K562 (cell line): ENCODE measurements at regions not wholly inside any gene's neighbourhood (a gene's known extent, or its start where the extent isn't known, plus 50 kb on each side); places are given as distances from the start of the nearest gene placed in this dataset.

Experiments
- ATAC-seq: fragments of 200-7000 bp; cut with Tn5 transposase; 3 replicates; pipeline ENCODE4 v1.9.1; 2020; ENCODE audit warnings: moderate library complexity
- BruUV-seq: library from RNA; stranded (reverse); fragments of 400-500 nt; replicated peaks from 2 replicates; lab custom pipeline; 2021; lab: Mats Ljungman, UMichigan
- CTCF ChIA-PET: fragments of 300-600 bp; formaldehyde crosslinking; extraction: SDS; loops from one replicate; lab custom pipeline; 2021; ENCODE audit warnings: low intra/inter-chr PET ratio; lab: Yijun Ruan, JAX
- POLR2A ChIA-PET: fragments of 300-600, 350-650 bp; sonication (Branson Sonifier 250); formaldehyde crosslinking; extraction: SDS; loops from one replicate; lab custom pipeline; 2021; ENCODE audit warnings: antibody characterized with exemption, inconsistent platforms; lab: Yijun Ruan, JAX
- DNase-seq, 4 experiments: peaks; one replicate each; pipeline versions ENCODE4 v3.0.0 to v3.0.0-alpha.2; 2011 to 2018; ENCODE audit warnings: low spot score in 3 of 4, mixed read lengths in 3 of 4; ENCODE audit errors: extremely low read depth in 1 of 4
- FAIRE-seq: peaks from 2 replicates; lab custom pipeline; 2011; peaks lifted over from hg19 to GRCh38; lab: Jason Lieb, UNC
- H2AFZ ChIP-seq: 2 replicates; pipeline ENCODE4 v1.6.0; 2011; ENCODE audit warnings: low read depth, low read length, control low read depth, inconsistent platforms
- H3K27ac ChIP-seq: fragments of 200-600 bp; 3 replicates; pipeline ENCODE4 v1.8.0; 2011; ENCODE audit warnings: low read depth, mild to moderate bottlenecking, control low read depth, inconsistent platforms, low read length, moderate library complexity, mixed read lengths; ENCODE audit errors: extremely low read depth
- H3K27me3 ChIP-seq, 2 experiments: fragments of 300-600 bp in 1 of 2; 2 replicates in 1 of 2; 3 replicates in 1 of 2; pipeline versions ENCODE4 v1.6.0 to v1.8.0; 2011; ENCODE audit warnings: inconsistent platforms in 2 of 2, low read length in 2 of 2, mild to moderate bottlenecking in 1 of 2, mixed read lengths in 1 of 2, moderate library complexity in 1 of 2; ENCODE audit not compliant: control insufficient read depth in 2 of 2, insufficient read depth in 2 of 2
- H3K36me3 ChIP-seq: fragments of 300-600 bp; 3 replicates; pipeline ENCODE4 v1.8.0; 2011; ENCODE audit warnings: mild to moderate bottlenecking, low read length, inconsistent platforms; ENCODE audit not compliant: control insufficient read depth, insufficient read depth
- H3K4me1 ChIP-seq, 2 experiments: fragments of 200-600 bp in 1 of 2; replicated peaks in 1 of 2; 2 replicates in 1 of 2; 3 replicates in 1 of 2; pipeline versions ENCODE4 v1.5.1 to v1.8.0; 2011; ENCODE audit warnings: inconsistent platforms in 2 of 2, low read length in 2 of 2, mild to moderate bottlenecking in 1 of 2, mixed read lengths in 1 of 2, moderate library complexity in 1 of 2; ENCODE audit not compliant: control insufficient read depth in 2 of 2, insufficient read depth in 2 of 2
- H3K4me2 ChIP-seq: 2 replicates; pipeline ENCODE4 v1.6.1; 2011; ENCODE audit warnings: low read length, control low read depth, inconsistent platforms, mixed read lengths; ENCODE audit not compliant: insufficient read depth
- H3K4me3 ChIP-seq: fragments of 200-600 bp; sonication (generic), shearing (Covaris generic); 2 replicates; pipeline ENCODE4 v1.5.1; 2016; ENCODE audit warnings: control low read depth, inconsistent platforms
- H3K79me2 ChIP-seq: fragments of 200-600 bp; 3 replicates; pipeline ENCODE4 v1.8.0; 2011; ENCODE audit warnings: low read length, inconsistent platforms; ENCODE audit not compliant: control insufficient read depth, insufficient read depth
- H3K9ac ChIP-seq, 2 experiments: 2 replicates each; pipeline versions ENCODE4 v1.6.0 to v1.6.1; 2011; ENCODE audit warnings: low read depth in 2 of 2, low read length in 2 of 2, control low read depth in 1 of 2, inconsistent platforms in 1 of 2, mild to moderate bottlenecking in 1 of 2, mixed read lengths in 1 of 2; ENCODE audit not compliant: insufficient read depth in 1 of 2
- H3K9me1 ChIP-seq: one replicate; pipeline ENCODE4 v1.6.0; 2011; ENCODE audit warnings: inconsistent platforms, mild to moderate bottlenecking, low read length, moderate library complexity; ENCODE audit not compliant: control insufficient read depth, insufficient read depth
- H3K9me3 ChIP-seq: replicated peaks from 2 replicates; pipeline ENCODE4 v1.5.1; 2011; ENCODE audit warnings: low read depth, low read length, inconsistent platforms; ENCODE audit not compliant: control insufficient read depth, insufficient read depth
- H4K20me1 ChIP-seq: replicated peaks from 2 replicates; pipeline ENCODE4 v1.6.1; 2011; ENCODE audit warnings: low read length, inconsistent platforms, mixed read lengths; ENCODE audit not compliant: control insufficient read depth, insufficient read depth
- CBX5 ChIP-seq: IDR thresholded peaks from 2 replicates; pipeline ENCODE4 v1.6.1; 2014; ENCODE audit warnings: low read depth, borderline replicate concordance
- CLOCK ChIP-seq: fragments of 250-450 bp; sonication (Bioruptor Pico); IDR thresholded peaks from 2 replicates; pipeline ENCODE4 v1.4.0; 2020; ENCODE audit warnings: mild to moderate bottlenecking, moderate library complexity, borderline replicate concordance
- HMBOX1 ChIP-seq: sonication (generic); IDR thresholded peaks from 2 replicates; pipeline ENCODE4 v1.6.1; 2016
- MCM3 ChIP-seq: fragments of 450-650 bp; IDR thresholded peaks from 2 replicates; pipeline ENCODE4 v1.6.1; 2016
- MEF2D ChIP-seq: conservative IDR thresholded peaks from 2 replicates; pipeline ENCODE4 v1.6.1; 2016; ENCODE audit warnings: low read depth, missing genetic modification characterization, missing compliant biosample characterization
- MITF ChIP-seq: IDR thresholded peaks from 2 replicates; pipeline ENCODE4 v1.6.1; 2014; ENCODE audit warnings: antibody characterized with exemption
- PRPF4 ChIP-seq: fragments of 200-400 bp; formaldehyde crosslinking; IDR thresholded peaks from one replicate; pipeline ENCODE4 v1.6.1; 2017; ENCODE audit warnings: low read length, low read depth, mild to moderate bottlenecking; ENCODE audit not compliant: insufficient read depth, poor library complexity, severe bottlenecking
- PTBP1 ChIP-seq: fragments of 200-400 bp; formaldehyde crosslinking; IDR thresholded peaks from 2 replicates; pipeline ENCODE4 v1.6.1; 2017; ENCODE audit warnings: low read depth, low read length
- TARDBP ChIP-seq: fragments of 450-650 bp; IDR thresholded peaks from 2 replicates; pipeline ENCODE4 v1.6.1; 2016
- ZBTB11 ChIP-seq, 3 experiments: fragments of 200-800 bp in 1 of 3; fragments of 250-450 bp in 1 of 3; fragments of 450-650 bp in 1 of 3; sonication (Bioruptor Pico) in 1 of 3; sonication (Bioruptor generic) in 1 of 3; formaldehyde crosslinking in 1 of 3; IDR thresholded peaks; 2 replicates each; pipeline versions ENCODE4 v1.6.1 to v1.8.0; 2016 to 2022; ENCODE audit warnings: mild to moderate bottlenecking in 2 of 3, missing genetic modification characterization in 2 of 3, missing compliant biosample characterization in 1 of 3, moderate library complexity in 1 of 3
- ZNF224 ChIP-seq: sonication (generic); formaldehyde crosslinking; IDR thresholded peaks from 2 replicates; pipeline ENCODE4 v1.8.0; 2022; ENCODE audit warnings: mild to moderate bottlenecking, missing genetic modification reagents
- ZNF445 ChIP-seq: fragments of 250-450 bp; sonication (Bioruptor Pico); IDR thresholded peaks from 2 replicates; pipeline ENCODE4 v1.4.0; 2020; ENCODE audit warnings: low read depth, mild to moderate bottlenecking, moderate library complexity
- ZNF77 ChIP-seq: fragments of 250-450 bp; sonication (Bioruptor Pico); IDR thresholded peaks from 2 replicates; pipeline ENCODE4 v1.5.0; 2020
- in situ Hi-C: fragments of 300-500 bp; cut with MboI; formaldehyde crosslinking; loops from 4 replicates; pipeline ENCODE4 v1.15.0; 2018; ENCODE audit warnings: inconsistent platforms, mixed read lengths
- intact Hi-C: fragments of 100-400 bp; cut with micrococcal nuclease; formaldehyde crosslinking; loops from 2 replicates; pipeline ENCODE4 v1.14.2; 2022

GRCh38 chr18:66156946-66157687 lies 406.3 kb downstream of the CDH7 start:
- POLR2A ChIA-PET, result no interaction called here
- in situ Hi-C loops, result no loop called here

More at GRCh38 chr18:66156946-66157687, 406.3 kb downstream of the CDH7 start:
- Histone ChIP-seq H3K9ac (no peak overlapping the region), H3K4me3 (no peak overlapping the region), H3K27ac (no peak overlapping the region), H3K4me1 (no peaks in the 10 kb centered on the region), H3K4me2 (no peak overlapping the region), H2AFZ (no peak overlapping the region), H3K36me3 (no peaks in the 10 kb centered on the region), H4K20me1 (no peaks in the 10 kb centered on the region)
- no peak for FAIRE-seq
- intact Hi-C loops, result no loop called here
- no TSS peak for BruUV-seq
- CTCF ChIA-PET, result no interaction called here
- no peak for TF ChIP-seq PRPF4
- TF ChIP-seq MCM3, result no peak
- TF ChIP-seq ZNF224, result no peak
- no peak for TF ChIP-seq TARDBP
- TF ChIP-seq PTBP1, result no peak
- no peak for TF ChIP-seq ZNF445 (CRISPR knock-in tag)
- TF ChIP-seq ZBTB11 (CRISPR knock-in tag; IDR thresholded peaks at IDR 0.05), result no peak
- TF ChIP-seq MEF2D (tag), result no peak
- TF ChIP-seq ZNF77, result no peak
- no peak for TF ChIP-seq CLOCK (CRISPR knock-in tag)
- no peak for TF ChIP-seq CBX5
- TF ChIP-seq HMBOX1, result no peak
- no peak for TF ChIP-seq MITF
- TF ChIP-seq, all 486 proteins: peak for 0
- DNase-seq (no peak), ATAC-seq (no peak)
- Histone ChIP-seq H3K9me3 (no peaks in the 10 kb centered on the region), H3K79me2 (no peaks in the 10 kb centered on the region), H3K27me3 (no peaks in the 10 kb centered on the region), H3K9me1 (no peaks in the 10 kb centered on the region)
